NT2/D1 (cell line): ENCODE measurements at regions not wholly inside any gene's neighbourhood (a gene's known extent, or its start where the extent isn't known, plus 50 kb on each side); places are given as distances from the start of the nearest gene placed in this dataset.

Experiments
- DNase-seq: peaks from one replicate; pipeline ENCODE4 v3.0.0-alpha.2; 2011; ENCODE audit warnings: low read depth, low spot score
- H3K27me3 ChIP-seq: 2 replicates; pipeline ENCODE4 v1.6.0; 2011; ENCODE audit warnings: mild to moderate bottlenecking; ENCODE audit not compliant: insufficient read length, insufficient read depth
- H3K36me3 ChIP-seq: 2 replicates; pipeline ENCODE4 v1.6.1; 2011; ENCODE audit warnings: mild to moderate bottlenecking, low read length, mixed read lengths; ENCODE audit not compliant: insufficient read depth, insufficient read length
- H3K4me1 ChIP-seq: 2 replicates; pipeline ENCODE4 v1.5.1; 2011; ENCODE audit not compliant: insufficient read depth, insufficient read length
- H3K4me3 ChIP-seq: 2 replicates; pipeline ENCODE4 v1.5.1; 2011; ENCODE audit warnings: low read depth; ENCODE audit not compliant: insufficient read length
- H3K9ac ChIP-seq: 2 replicates; pipeline ENCODE4 v1.6.0; 2011; ENCODE audit warnings: low read depth; ENCODE audit not compliant: insufficient read length
- H3K9me3 ChIP-seq: 2 replicates; pipeline ENCODE4 v1.5.1; 2011; ENCODE audit warnings: mild to moderate bottlenecking, low read length; ENCODE audit not compliant: insufficient read depth
- SUZ12 ChIP-seq: IDR thresholded peaks from 2 replicates; pipeline ENCODE4 v1.6.1; 2011; ENCODE audit not compliant: insufficient read length, insufficient read depth; ENCODE audit errors: extremely low read depth
- YY1 ChIP-seq: IDR thresholded peaks from 2 replicates; pipeline ENCODE4 v1.6.1; 2011; ENCODE audit not compliant: insufficient read length, insufficient read depth
- ZNF274 ChIP-seq: IDR thresholded peaks from 2 replicates; pipeline ENCODE4 v1.6.1; 2011; ENCODE audit warnings: mild to moderate bottlenecking, low read depth, low read length

- no peak for DNase-seq
- H3K27me3 ChIP-seq: no peaks in the 10 kb centered on the region
- TF ChIP-seq SUZ12: no peak
- no peak for TF ChIP-seq ZNF274
- no peak for TF ChIP-seq YY1
- H3K4me3 ChIP-seq: no peak overlapping the region
- H3K9me3 ChIP-seq: no peaks in the 10 kb centered on the region
- no peaks in the 10 kb centered on the region for H3K36me3 ChIP-seq
- no peak overlapping the region for H3K9ac ChIP-seq
- no peaks in the 10 kb centered on the region for H3K4me1 ChIP-seq
These were observed 1925.8 kb upstream of the PRR20A start for GRCh38 chr13:55214841-55215345.

- no peak for TF ChIP-seq ZNF274
- Histone ChIP-seq H3K4me3 (no peak overlapping the region), H3K9ac (no peak overlapping the region), H3K4me1 (no peaks in the 10 kb centered on the region), H3K36me3 (no peaks in the 10 kb centered on the region), H3K27me3 (no peaks in the 10 kb centered on the region), H3K9me3 (no peaks in the 10 kb centered on the region)
- no peak for DNase-seq
These were observed 1921.2 kb upstream of the PRR20A start for GRCh38 chr13:55219538-55219937.

GRCh38 chr13:55229906-55230569 lies 1910.7 kb upstream of the PRR20A start:
- no peak overlapping the region for H3K4me3 ChIP-seq

DNA sequence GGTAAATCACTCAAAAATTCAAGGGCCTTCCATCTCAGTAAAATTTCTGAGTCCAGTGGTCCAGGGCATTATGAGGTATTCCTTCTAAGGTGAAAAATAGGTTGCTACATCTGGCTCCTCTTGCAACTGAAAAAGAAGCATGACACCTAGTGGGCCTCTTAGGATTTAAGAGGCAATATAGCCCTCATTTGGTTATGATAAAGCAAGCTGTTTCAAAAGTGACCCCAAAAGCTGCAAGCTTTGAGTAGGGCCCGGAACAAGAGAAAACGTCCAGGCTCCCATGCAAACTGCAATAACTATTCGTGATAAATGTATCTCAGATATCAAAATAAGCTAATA lies 1910.2 kb upstream of the PRR20A start:
- H3K27me3 ChIP-seq: no peaks in the 10 kb centered on the region

More at GRCh38 chr13:55229906-55230569, 1910.7 kb upstream of the PRR20A start:
- H3K36me3 ChIP-seq: no peaks in the 10 kb centered on the region
- no peaks in the 10 kb centered on the region for H3K9me3 ChIP-seq
- no peak for TF ChIP-seq SUZ12
- TF ChIP-seq YY1: no peak
- TF ChIP-seq ZNF274: no peak
- DNase-seq: no peak
- H3K4me1 ChIP-seq: no peaks in the 10 kb centered on the region
- H3K27me3 ChIP-seq: no peaks in the 10 kb centered on the region
- no peak overlapping the region for H3K9ac ChIP-seq

DNA sequence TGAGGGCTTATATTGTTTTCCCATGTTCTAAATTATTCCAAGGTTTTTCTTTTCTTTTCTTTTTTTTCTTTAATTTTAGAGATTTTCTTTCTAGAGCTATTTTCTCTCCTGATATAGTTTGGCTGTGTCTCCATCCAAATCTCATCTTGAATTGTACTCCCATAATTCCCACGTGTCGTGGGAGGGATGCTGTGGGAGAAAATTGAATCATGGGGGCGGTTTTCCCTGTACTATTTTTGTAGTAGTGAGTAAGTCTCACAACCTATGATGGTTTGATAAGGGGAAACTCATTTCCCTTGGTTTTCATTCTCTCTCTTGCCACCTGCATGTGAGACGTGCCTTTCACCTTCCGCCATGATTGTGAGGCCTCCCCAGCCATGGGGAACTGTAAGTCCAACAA lies 1906.4 kb upstream of the PRR20A start:
- DNase-seq: no peak
- no peaks in the 10 kb centered on the region for H3K27me3 ChIP-seq
- H3K4me3 ChIP-seq: no peak overlapping the region
- H3K4me1 ChIP-seq: no peaks in the 10 kb centered on the region
- no peaks in the 10 kb centered on the region for H3K36me3 ChIP-seq
- no peak overlapping the region for H3K9ac ChIP-seq
- H3K9me3 ChIP-seq: no peaks in the 10 kb centered on the region
- TF ChIP-seq ZNF274 (no peak), SUZ12 (no peak)

More for the DNA sequence above, 1910.2 kb upstream of the PRR20A start:
- Histone ChIP-seq H3K36me3 (no peaks in the 10 kb centered on the region), H3K4me1 (no peaks in the 10 kb centered on the region), H3K9me3 (no peaks in the 10 kb centered on the region), H3K4me3 (no peak overlapping the region), H3K9ac (no peak overlapping the region)
- DNase-seq: no peak
- TF ChIP-seq SUZ12 (no peak), YY1 (no peak), ZNF274 (no peak)

GRCh38 chr13:55245005-55245644 lies 1895.6 kb upstream of the PRR20A start:
- no peak for TF ChIP-seq YY1
- TF ChIP-seq ZNF274: no peak
- no peak for TF ChIP-seq SUZ12
- no peaks in the 10 kb centered on the region for H3K27me3 ChIP-seq
- H3K4me3 ChIP-seq: no peak overlapping the region
- H3K4me1 ChIP-seq: no peaks in the 10 kb centered on the region
- no peaks in the 10 kb centered on the region for H3K36me3 ChIP-seq
- DNase-seq: peak; percentile 32
- H3K9me3 ChIP-seq: no peaks in the 10 kb centered on the region
- H3K9ac ChIP-seq: no peak overlapping the region

GRCh38 chr13:55255236-55255635 lies 1885.5 kb upstream of the PRR20A start:
- no peak overlapping the region for H3K9ac ChIP-seq
- H3K36me3 ChIP-seq: no peaks in the 10 kb centered on the region
- no peak for DNase-seq
- no peaks in the 10 kb centered on the region for H3K4me1 ChIP-seq
- H3K4me3 ChIP-seq: no peak overlapping the region
- no peaks in the 10 kb centered on the region for H3K9me3 ChIP-seq
- no peaks in the 10 kb centered on the region for H3K27me3 ChIP-seq
- TF ChIP-seq YY1: no peak
- no peak for TF ChIP-seq ZNF274
- no peak for TF ChIP-seq SUZ12

DNA sequence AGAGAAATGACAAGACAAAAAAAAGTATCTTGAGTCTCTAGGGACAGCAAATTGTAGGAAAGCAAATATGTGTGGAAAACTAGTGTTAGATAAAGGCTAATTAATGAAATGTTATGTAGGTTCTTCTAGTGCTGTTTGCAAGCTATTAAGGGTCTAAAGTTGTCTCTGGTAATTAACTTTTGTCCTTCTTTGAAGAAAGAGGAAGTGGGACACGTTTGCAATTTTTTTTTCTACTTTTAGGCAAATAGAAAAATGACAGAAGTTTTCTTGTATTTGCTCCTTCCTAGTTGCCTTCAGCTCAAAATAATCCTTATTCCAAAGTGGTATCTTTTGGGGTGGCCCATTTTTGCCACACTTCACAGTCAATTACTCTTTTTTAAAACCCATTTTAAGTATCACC lies 1877.7 kb upstream of the PRR20A start:
- no peaks in the 10 kb centered on the region for H3K9me3 ChIP-seq
- H3K36me3 ChIP-seq: no peaks in the 10 kb centered on the region
- no peaks in the 10 kb centered on the region for H3K27me3 ChIP-seq
- TF ChIP-seq SUZ12: no peak
- TF ChIP-seq ZNF274: no peak
- TF ChIP-seq YY1: no peak
- no peak overlapping the region for H3K9ac ChIP-seq
- H3K4me1 ChIP-seq: no peaks in the 10 kb centered on the region
- DNase-seq: no peak
- no peak overlapping the region for H3K4me3 ChIP-seq
